ENCODE measurements at regions not wholly inside any gene's neighbourhood (a gene's known extent, or its start where the extent isn't known, plus 50 kb on each side); places are given as distances from the start of the nearest gene placed in this dataset.
"Not testable (repeated sequence)": the region's sequence is repeated elsewhere in the genome, so short reads cannot be mapped to it uniquely, and the experiment has no call there.

- Mint-ChIP-seq H3K36me3 (no peaks in the 10 kb centered on the region), H3K9me3 (peaks cover 0 to 4% (median 0%) of the 10 kb centered on the region in 3 donors), H3K27ac (no peak overlapping the region)
These were observed 241.7 kb upstream of the PDE3A start for GRCh38 chr12:20126601-20127000.

GRCh38 chr12:20127413-20127812 lies 240.9 kb upstream of the PDE3A start:
- no peak overlapping the region for H3K4me3 Mint-ChIP-seq

More at GRCh38 chr12:20126601-20127000, 241.7 kb upstream of the PDE3A start:
- no peaks in the 10 kb centered on the region for H3K4me1 Mint-ChIP-seq
- no peaks in the 10 kb centered on the region for H3K27me3 Mint-ChIP-seq
- no peak overlapping the region for H3K4me3 Mint-ChIP-seq

DNA sequence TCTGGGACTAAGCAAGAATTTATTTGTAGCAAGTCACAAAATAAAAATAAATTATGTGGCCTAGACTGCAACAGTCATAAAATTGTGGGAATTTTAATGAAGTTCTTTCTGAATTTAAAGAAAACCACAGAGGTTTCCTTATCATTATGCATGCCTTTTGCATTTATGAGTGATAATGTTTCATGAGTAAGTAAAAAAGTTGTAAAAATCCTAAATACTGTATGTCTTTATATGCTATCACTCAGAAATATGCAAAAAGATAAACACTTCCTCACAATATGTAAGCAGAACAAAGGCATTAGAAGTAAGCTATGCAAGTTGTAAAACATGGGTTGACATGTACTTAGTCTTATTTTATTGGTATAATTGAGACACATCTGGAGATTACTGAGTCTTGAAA lies 239.4 kb upstream of the PDE3A start:
- H3K9me3 Mint-ChIP-seq: peaks cover 0 to 4% (median 0%) of the 10 kb centered on the region in 3 donors
- H3K4me1 Mint-ChIP-seq: no peaks in the 10 kb centered on the region
- no peaks in the 10 kb centered on the region for H3K27me3 Mint-ChIP-seq
- H3K36me3 Mint-ChIP-seq: no peaks in the 10 kb centered on the region
- no peak overlapping the region for H3K4me3 Mint-ChIP-seq
- H3K27ac Mint-ChIP-seq: no peak overlapping the region

More at GRCh38 chr12:20127413-20127812, 240.9 kb upstream of the PDE3A start:
- Mint-ChIP-seq H3K4me1 (no peaks in the 10 kb centered on the region), H3K9me3 (peaks cover 0 to 4% (median 0%) of the 10 kb centered on the region in 3 donors), H3K27me3 (no peaks in the 10 kb centered on the region), H3K36me3 (no peaks in the 10 kb centered on the region), H3K27ac (no peak overlapping the region)

- Mint-ChIP-seq H3K27me3 (no peaks in the 10 kb centered on the region), H3K9me3 (no peaks in the 10 kb centered on the region), H3K4me1 (no peaks in the 10 kb centered on the region), H3K27ac (no peak overlapping the region), H3K4me3 (no peak overlapping the region), H3K36me3 (no peaks in the 10 kb centered on the region)
These were observed 235.5 kb upstream of the PDE3A start for GRCh38 chr12:20132818-20133217.

- Mint-ChIP-seq H3K4me1 (no peaks in the 10 kb centered on the region), H3K4me3 (no peak overlapping the region), H3K27me3 (no peaks in the 10 kb centered on the region)
These were observed 233.7 kb upstream of the PDE3A start for GRCh38 chr12:20134652-20135051.

GRCh38 chr12:20140751-20141150 lies 227.6 kb upstream of the PDE3A start:
- Mint-ChIP-seq H3K27ac (no peak overlapping the region), H3K4me3 (no peak overlapping the region), H3K4me1 (no peaks in the 10 kb centered on the region), H3K27me3 (no peaks in the 10 kb centered on the region), H3K36me3 (no peaks in the 10 kb centered on the region), H3K9me3 (peaks cover 0 to 4% (median 4%) of the 10 kb centered on the region in 3 donors)

More at GRCh38 chr12:20134652-20135051, 233.7 kb upstream of the PDE3A start:
- no peaks in the 10 kb centered on the region for H3K36me3 Mint-ChIP-seq
- no peak overlapping the region for H3K27ac Mint-ChIP-seq
- peaks cover 0 to 2% (median 0%) of the 10 kb centered on the region in 3 donors for H3K9me3 Mint-ChIP-seq

DNA sequence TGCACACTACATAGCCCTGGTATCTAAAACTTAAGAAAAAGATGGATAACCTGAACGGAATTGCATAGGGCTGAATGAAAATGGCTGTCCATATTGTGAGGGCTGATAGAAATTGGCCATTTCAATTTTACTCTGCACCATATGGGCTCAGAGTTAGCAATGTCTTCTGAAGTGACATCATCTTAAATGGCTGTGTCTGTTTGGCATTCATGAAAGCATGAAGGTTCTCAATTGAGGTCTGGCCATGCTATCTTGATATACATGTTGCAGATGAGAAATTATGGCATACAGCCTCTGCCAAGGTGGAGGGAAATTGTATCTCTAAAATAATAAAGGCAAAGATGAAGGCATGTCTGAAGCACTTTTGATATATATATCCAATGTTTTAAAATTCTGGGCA lies 226.0 kb upstream of the PDE3A start:
- Mint-ChIP-seq H3K4me3 (no peak overlapping the region), H3K27ac (no peak overlapping the region), H3K4me1 (no peaks in the 10 kb centered on the region), H3K36me3 (no peaks in the 10 kb centered on the region), H3K27me3 (no peaks in the 10 kb centered on the region), H3K9me3 (peaks cover 4 to 9% (median 6%) of the 10 kb centered on the region in 3 donors)

DNA sequence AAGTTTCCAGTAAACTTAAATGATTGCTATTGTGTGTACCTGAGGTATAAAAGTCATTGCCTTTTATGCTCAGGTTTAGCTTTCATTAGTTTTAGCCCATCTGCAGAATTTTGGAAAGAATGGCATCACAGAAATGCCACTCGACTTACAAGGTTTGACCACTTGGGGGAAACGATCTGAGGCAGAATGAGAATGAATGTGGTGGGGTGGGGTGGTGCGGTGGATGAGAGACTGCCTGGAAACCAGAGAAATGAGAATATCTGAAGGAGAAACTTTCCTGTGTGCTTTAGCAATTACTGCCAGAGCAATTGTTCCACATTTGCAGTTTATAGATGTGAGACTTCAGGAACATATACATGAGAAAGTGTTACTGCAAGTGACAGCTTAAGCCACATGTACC lies 225.4 kb upstream of the PDE3A start:
- no peaks in the 10 kb centered on the region for H3K27me3 Mint-ChIP-seq
- no peak overlapping the region for H3K27ac Mint-ChIP-seq
- H3K36me3 Mint-ChIP-seq: no peaks in the 10 kb centered on the region
- H3K4me3 Mint-ChIP-seq: no peak overlapping the region
- H3K9me3 Mint-ChIP-seq: peaks cover 4 to 9% (median 6%) of the 10 kb centered on the region in 3 donors
- no peaks in the 10 kb centered on the region for H3K4me1 Mint-ChIP-seq

GRCh38 chr12:20144341-20144740 lies 224.0 kb upstream of the PDE3A start:
- H3K27ac Mint-ChIP-seq: no peak overlapping the region
- H3K9me3 Mint-ChIP-seq: peaks cover 4 to 9% (median 4%) of the 10 kb centered on the region in 3 donors
- H3K27me3 Mint-ChIP-seq: no peaks in the 10 kb centered on the region
- H3K4me3 Mint-ChIP-seq: no peak overlapping the region
- no peaks in the 10 kb centered on the region for H3K36me3 Mint-ChIP-seq
- H3K4me1 Mint-ChIP-seq: no peaks in the 10 kb centered on the region

DNA sequence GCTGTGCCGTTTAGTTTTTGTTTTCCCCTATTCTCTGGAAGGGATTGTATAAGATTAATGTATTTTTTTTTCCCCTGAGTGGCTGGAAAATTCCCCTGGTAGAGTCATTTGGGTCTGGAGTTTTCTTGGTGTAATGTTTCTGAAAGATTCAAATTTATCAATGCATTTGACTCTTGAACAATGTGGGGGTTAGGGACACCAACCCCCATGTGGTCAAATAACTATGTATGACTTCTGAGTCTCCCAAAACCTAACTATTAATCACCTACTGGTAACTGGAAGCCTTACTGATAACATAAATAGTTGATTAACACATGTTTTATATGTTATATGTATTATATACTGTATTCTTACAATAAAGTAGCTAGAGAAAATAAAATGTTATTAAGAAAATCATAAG lies 220.1 kb upstream of the PDE3A start:
- no peak overlapping the region for H3K27ac Mint-ChIP-seq
- H3K4me1 Mint-ChIP-seq: no peaks in the 10 kb centered on the region
- H3K36me3 Mint-ChIP-seq: no peaks in the 10 kb centered on the region
- H3K9me3 Mint-ChIP-seq: peaks cover 0 to 9% (median 2%) of the 10 kb centered on the region in 3 donors
- H3K27me3 Mint-ChIP-seq: no peaks in the 10 kb centered on the region
- H3K4me3 Mint-ChIP-seq: no peak overlapping the region

- H3K27me3 Mint-ChIP-seq: no peaks in the 10 kb centered on the region
- no peaks in the 10 kb centered on the region for H3K36me3 Mint-ChIP-seq
- no peaks in the 10 kb centered on the region for H3K4me1 Mint-ChIP-seq
- H3K9me3 Mint-ChIP-seq: peaks cover 0 to 9% (median 2%) of the 10 kb centered on the region in 3 donors
- no peak overlapping the region for H3K4me3 Mint-ChIP-seq
- no peak overlapping the region for H3K27ac Mint-ChIP-seq
These were observed 217.4 kb upstream of the PDE3A start for GRCh38 chr12:20150835-20151422.

GRCh38 chr12:20154052-20154451 lies 214.3 kb upstream of the PDE3A start:
- Mint-ChIP-seq H3K36me3 (no peaks in the 10 kb centered on the region), H3K27me3 (no peaks in the 10 kb centered on the region), H3K4me1 (no peaks in the 10 kb centered on the region), H3K4me3 (no peak overlapping the region), H3K9me3 (no peaks in the 10 kb centered on the region), H3K27ac (no peak overlapping the region)

GRCh38 chr12:20155374-20155773 lies 213.0 kb upstream of the PDE3A start:
- Mint-ChIP-seq H3K4me3 (no peak overlapping the region), H3K9me3 (peaks cover 0 to 2% (median 0%) of the 10 kb centered on the region in 3 donors), H3K27ac (no peak overlapping the region), H3K4me1 (no peaks in the 10 kb centered on the region), H3K36me3 (no peaks in the 10 kb centered on the region), H3K27me3 (no peaks in the 10 kb centered on the region)

- not testable (repeated sequence) for H3K9me3 Mint-ChIP-seq, H3K4me3 Mint-ChIP-seq, H3K4me1 Mint-ChIP-seq, H3K36me3 Mint-ChIP-seq, H3K27ac Mint-ChIP-seq, H3K27me3 Mint-ChIP-seq
These were observed 207.4 kb upstream of the PDE3A start for GRCh38 chr12:20160899-20161298.

- H3K9me3 Mint-ChIP-seq: peaks cover 4 to 19% (median 5%) of the 10 kb centered on the region in 3 donors
- no peaks in the 10 kb centered on the region for H3K4me1 Mint-ChIP-seq
- H3K27me3 Mint-ChIP-seq: no peaks in the 10 kb centered on the region
- no peak overlapping the region for H3K4me3 Mint-ChIP-seq
- no peak overlapping the region for H3K27ac Mint-ChIP-seq
- H3K36me3 Mint-ChIP-seq: no peaks in the 10 kb centered on the region
These were observed 193.7 kb upstream of the PDE3A start for GRCh38 chr12:20174528-20175175.
